Aorta (tissue), 5 donors: ENCODE measurements at regions not wholly inside any gene's neighbourhood (a gene's known extent, or its start where the extent isn't known, plus 50 kb on each side); places are given as distances from the start of the nearest gene placed in this dataset.
"Not testable (repeated sequence)": the region's sequence is repeated elsewhere in the genome, so short reads cannot be mapped to it uniquely, and the experiment has no call there.

Experiments used
- ATAC-seq: fragments of 200-7000 bp; cut with Tn5 transposase; one replicate; pipeline ENCODE4 v1.9.1; 2022; ENCODE audit warnings: moderate library complexity; ENCODE audit not compliant: low FRiP score
- DNase-seq, 2 donors: peaks; one replicate each; pipeline ENCODE4 v3.0.0-alpha.2; 2020
- H3K27ac ChIP-seq, 2 donors: one replicate each; pipeline ENCODE4 v1.5.1; 2013; ENCODE audit warnings: low read length in 2 of 2, mild to moderate bottlenecking in 2 of 2, moderate library complexity in 2 of 2, control low read depth in 1 of 2, inconsistent platforms in 1 of 2, low read depth in 1 of 2
- H3K27me3 ChIP-seq, 2 donors: one replicate each; pipeline ENCODE4 v1.6.1; 2013; ENCODE audit warnings: control low read depth in 1 of 2, low read length in 1 of 2, mild to moderate bottlenecking in 1 of 2, moderate library complexity in 1 of 2; ENCODE audit not compliant: insufficient read depth in 2 of 2, control insufficient read depth in 1 of 2
- H3K36me3 ChIP-seq, 2 donors: one replicate each; pipeline ENCODE4 v1.6.1; 2013; ENCODE audit warnings: control low read depth in 1 of 2, low read length in 1 of 2, mild to moderate bottlenecking in 1 of 2; ENCODE audit not compliant: insufficient read depth in 2 of 2, control insufficient read depth in 1 of 2
- H3K4me1 ChIP-seq, 2 donors: one replicate each; pipeline ENCODE4 v1.6.1; 2013; ENCODE audit warnings: low read length in 2 of 2, control low read depth in 1 of 2, mild to moderate bottlenecking in 1 of 2, moderate library complexity in 1 of 2; ENCODE audit not compliant: insufficient read depth in 2 of 2, control insufficient read depth in 1 of 2
- H3K4me3 ChIP-seq, 2 donors: one replicate each; pipeline ENCODE4 v1.5.1; 2013; ENCODE audit warnings: low read length in 2 of 2, control low read depth in 1 of 2, mild to moderate bottlenecking in 1 of 2
- H3K9me3 ChIP-seq: one replicate; pipeline ENCODE4 v1.6.1; 2013; ENCODE audit warnings: mild to moderate bottlenecking, low read length; ENCODE audit not compliant: control insufficient read depth
- WGBS, 2 donors: extraction: QIAGEN DNeasy Blood & Tissue Kit; methylation state at CpG; one replicate each; pipeline ENCODE4 v1.1.7; 2013; 5-methylcytosine and 5-hydroxymethylcytosine counted together
- intact Hi-C, 2 donors: fragments of 100-400 bp; cut with DNase I; formaldehyde crosslinking; loops; one replicate each; pipeline versions ENCODE4 v1.14.2 to v1.15.0; 2022
- donor health status: healthy with polysubstance abuse.
- donor health status: Bipolar disorder and iron deficiency.
- donor health status: DM: no; HTN: no; CAD: no.
- donor health status: DM: no; HTN: no; CAD: no.
- donor health status: DM: yes; HTN: yes; CAD: no.

DNA sequence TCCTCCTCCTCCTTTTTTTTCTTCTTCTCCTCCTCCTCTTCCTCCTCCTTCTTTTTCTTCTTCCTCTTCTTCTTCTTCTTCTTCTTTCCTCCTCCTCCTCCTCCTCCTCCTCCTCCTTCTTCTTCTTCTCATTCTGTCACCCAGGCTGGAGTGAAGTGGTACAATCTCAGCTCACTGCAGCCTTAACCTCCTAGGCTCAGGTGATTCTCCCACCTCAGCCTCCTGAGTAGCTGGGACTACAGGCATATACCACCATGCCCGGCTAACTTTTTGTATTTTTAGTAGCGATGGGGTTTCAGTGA, 81.6 kb upstream of the VGLL4 start:
- H3K27me3 ChIP-seq, H3K4me1 ChIP-seq, H3K4me3 ChIP-seq, intact Hi-C loops, H3K36me3 ChIP-seq, H3K9me3 ChIP-seq, H3K27ac ChIP-seq, ATAC-seq, DNase-seq: not testable (repeated sequence)
- WGBS, 2 donors, result 86 to 93% methylated on average over 2 of the region's 2 CpGs

DNA sequence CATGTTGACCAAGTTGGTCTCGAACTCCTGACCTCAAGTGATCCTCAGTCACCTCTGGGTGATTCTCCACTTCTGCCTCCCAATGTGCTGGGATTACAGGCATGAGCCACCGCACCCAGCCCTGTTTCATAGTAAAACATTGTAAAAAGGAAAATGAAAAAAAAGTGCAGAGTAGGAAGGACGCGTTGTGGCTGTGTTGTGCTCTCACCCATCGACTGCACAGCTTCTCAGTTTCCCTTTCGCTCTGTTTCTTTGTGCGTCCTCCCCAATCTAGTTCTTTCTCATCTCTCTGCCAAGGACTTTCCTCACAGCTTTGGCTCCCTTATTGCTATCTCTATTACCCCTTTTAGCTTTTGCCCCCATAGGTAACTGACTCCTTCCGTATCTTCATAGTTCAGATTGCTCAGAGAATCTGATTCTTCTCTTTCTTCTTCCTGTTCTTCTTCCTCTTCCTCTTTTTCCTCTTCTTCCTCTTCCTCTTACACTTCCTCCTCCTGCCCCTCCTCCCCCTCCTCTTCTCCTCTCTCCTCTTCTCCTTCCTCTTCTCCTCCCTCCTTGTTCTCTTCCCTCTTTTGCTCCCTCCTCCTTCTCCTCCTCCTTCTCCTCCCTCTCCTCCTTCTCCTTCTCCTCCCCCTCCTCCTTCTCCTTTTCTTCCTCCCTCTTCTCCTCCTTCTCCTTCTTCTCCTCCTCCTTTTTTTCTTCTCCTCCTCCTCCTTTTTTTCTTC, 81.1 kb upstream of the VGLL4 start:
- H3K27ac ChIP-seq, result no peak overlapping the region
- no peak for DNase-seq
- intact Hi-C loops, result no loop called here
- H3K36me3 ChIP-seq, result no peaks in the 10 kb centered on the region
- no peaks in the 10 kb centered on the region for H3K27me3 ChIP-seq
- no peaks in the 10 kb centered on the region for H3K4me1 ChIP-seq
- no peaks in the 10 kb centered on the region for H3K9me3 ChIP-seq
- 88 to 93% methylated on average over 8 of the region's 8 CpGs for WGBS, 2 donors
- H3K4me3 ChIP-seq, result no peak overlapping the region
- no peak for ATAC-seq

- intact Hi-C loops, result no loop called here
- no peak overlapping the region for H3K4me3 ChIP-seq
- H3K4me1 ChIP-seq, result peaks cover 0 to 4% of the 10 kb centered on the region in 2 donors
- H3K9me3 ChIP-seq, result no peaks in the 10 kb centered on the region
- DNase-seq (no peak), ATAC-seq (no peak)
- 72 to 77% methylated on average over 9 of the region's 9 CpGs for WGBS, 2 donors
- no peaks in the 10 kb centered on the region for H3K36me3 ChIP-seq
- H3K27ac ChIP-seq, result peak overlapping the region in 1 of 2 donors; percentile 61
- no peaks in the 10 kb centered on the region for H3K27me3 ChIP-seq
Measured at GRCh38 chr3:11721479-11721878, 77.8 kb upstream of the VGLL4 start.

DNA sequence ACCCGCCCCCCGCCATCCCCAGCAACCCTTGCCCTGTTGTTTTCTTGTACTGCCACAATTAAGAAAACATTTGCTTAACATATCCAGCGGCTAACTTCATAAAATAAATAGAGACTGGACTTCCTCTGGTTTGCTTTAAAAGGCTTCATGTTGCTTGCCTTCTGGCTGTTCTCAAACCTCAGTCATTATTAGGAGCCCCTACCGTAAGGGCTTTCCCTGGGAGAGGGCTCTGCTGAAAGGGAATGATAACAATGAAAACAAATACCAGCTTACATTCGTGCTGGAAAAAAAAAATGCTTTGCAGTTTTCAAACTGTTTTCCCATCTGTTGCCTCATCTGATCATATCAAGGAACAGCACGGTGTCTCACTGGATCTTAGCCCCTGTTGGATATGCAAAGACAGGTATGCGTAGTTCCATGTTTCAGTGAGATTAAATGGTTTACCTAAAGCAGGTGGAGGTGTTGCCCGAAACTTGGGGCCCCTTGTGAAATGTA, 77.2 kb upstream of the VGLL4 start:
- H3K36me3 ChIP-seq, result no peaks in the 10 kb centered on the region
- peak overlapping the region; percentile 69 to 73 for H3K4me3 ChIP-seq
- peaks cover 0 to 7% of the 10 kb centered on the region in 2 donors for H3K4me1 ChIP-seq
- no peak for DNase-seq
- H3K9me3 ChIP-seq, result no peaks in the 10 kb centered on the region
- H3K27me3 ChIP-seq, result no peaks in the 10 kb centered on the region
- WGBS, 2 donors, result 24 to 26% methylated on average over 8 of the region's 8 CpGs
- peak overlapping the region; percentile 61 to 77 for H3K27ac ChIP-seq
- ATAC-seq, result no peak
- intact Hi-C loops, result no loop called here

- no peaks in the 10 kb centered on the region for H3K27me3 ChIP-seq
- H3K36me3 ChIP-seq, result no peaks in the 10 kb centered on the region
- WGBS, 2 donors, result 0% methylated on average over 49 to 51 of the region's 51 CpGs
- peak; percentile 80 for ATAC-seq
- H3K4me1 ChIP-seq, result peaks cover 0 to 7% of the 10 kb centered on the region in 2 donors
- H3K4me3 ChIP-seq, result peak overlapping the region; percentile 69 to 73
- intact Hi-C loops, result no loop called here
- peak; percentile 82 to 91 for DNase-seq
- H3K27ac ChIP-seq, result peak overlapping the region; percentile 10 to 87
- no peaks in the 10 kb centered on the region for H3K9me3 ChIP-seq
Measured at GRCh38 chr3:11720304-11720898, 76.7 kb upstream of the VGLL4 start.

GRCh38 chr3:11719406-11720303, 75.9 kb upstream of the VGLL4 start:
- Histone ChIP-seq H3K27me3 (no peaks in the 10 kb centered on the region), H3K9me3 (no peaks in the 10 kb centered on the region), H3K27ac (peak overlapping the region; percentile 87 to 94), H3K4me1 (peaks cover 0 to 7% of the 10 kb centered on the region in 2 donors), H3K4me3 (peak overlapping the region; percentile 73 to 83), H3K36me3 (no peaks in the 10 kb centered on the region)
- WGBS, 2 donors, result 0 to 1% methylated on average over 73 to 121 of the region's 121 CpGs
- ATAC-seq, result peak; percentile 77
- DNase-seq, result peak; percentile 84 to 91
- intact Hi-C loops, result loop anchor here (5.0 kb wide), 2 partner anchors 57 to 342 kb away; no protein-coding TSS in a partner anchor

- ATAC-seq (peak; percentile 56), DNase-seq (peak; percentile 74 to 85)
- no peaks in the 10 kb centered on the region for H3K9me3 ChIP-seq
- intact Hi-C loops, result loop anchor here (5.0 kb wide), 2 partner anchors 57 to 342 kb away; no protein-coding TSS in a partner anchor
- H3K27me3 ChIP-seq, result no peaks in the 10 kb centered on the region
- H3K36me3 ChIP-seq, result no peaks in the 10 kb centered on the region
- H3K27ac ChIP-seq, result peak overlapping the region; percentile 87 to 94
- WGBS, 2 donors, result 0 to 1% methylated on average over 41 to 44 of the region's 44 CpGs
- H3K4me3 ChIP-seq, result peak overlapping the region; percentile 73 to 83
- peaks cover 0 to 7% of the 10 kb centered on the region in 2 donors for H3K4me1 ChIP-seq
Measured at GRCh38 chr3:11718637-11719405, 75.1 kb upstream of the VGLL4 start.
